Endodermal cell (in vitro differentiated cells): ENCODE measurements at regions not wholly inside any gene's neighbourhood (a gene's known extent, or its start where the extent isn't known, plus 50 kb on each side); places are given as distances from the start of the nearest gene placed in this dataset.

Source experiments
- DNase-seq: peaks from one replicate; pipeline ENCODE4 v3.0.0-alpha.2; 2017
- H3K27ac ChIP-seq: 2 replicates; pipeline ENCODE4 v1.5.1; 2013; ENCODE audit warnings: mild to moderate bottlenecking, low read depth, low read length, moderate library complexity
- H3K27me3 ChIP-seq: 2 replicates; pipeline ENCODE4 v1.6.1; 2013; ENCODE audit warnings: mild to moderate bottlenecking, low read length, moderate library complexity; ENCODE audit not compliant: insufficient read depth, control insufficient read depth, poor library complexity, severe bottlenecking
- H3K36me3 ChIP-seq: 2 replicates; pipeline ENCODE4 v1.7.0; 2013; ENCODE audit warnings: mild to moderate bottlenecking, low read length, moderate library complexity; ENCODE audit not compliant: control insufficient read depth, insufficient read depth
- H3K4me1 ChIP-seq: one replicate; pipeline ENCODE4 v1.7.0; 2013; ENCODE audit warnings: low read length; ENCODE audit not compliant: control insufficient read depth, insufficient read depth
- H3K4me3 ChIP-seq: 2 replicates; pipeline ENCODE4 v1.5.1; 2013; ENCODE audit warnings: mild to moderate bottlenecking, low read length, moderate library complexity
- H3K9ac ChIP-seq: 2 replicates; pipeline ENCODE4 v1.6.1; 2013; ENCODE audit warnings: mild to moderate bottlenecking, low read length, moderate library complexity; ENCODE audit not compliant: poor library complexity, severe bottlenecking; ENCODE audit errors: extremely low read depth
- H3K9me3 ChIP-seq: 2 replicates; pipeline ENCODE4 v1.6.1; 2013; ENCODE audit warnings: mild to moderate bottlenecking, low read length, moderate library complexity; ENCODE audit not compliant: control insufficient read depth
- H3K27ac Mint-ChIP-seq: 2 replicates; pipeline ENCODE4 v1.8.0; 2020; ENCODE audit warnings: mixed read lengths
- H3K27me3 Mint-ChIP-seq: 2 replicates; pipeline ENCODE4 v1.8.0; 2021; ENCODE audit warnings: mild to moderate bottlenecking, mixed read lengths; ENCODE audit not compliant: insufficient read depth
- H3K36me3 Mint-ChIP-seq: 2 replicates; pipeline ENCODE4 v1.8.0; 2020; ENCODE audit warnings: low read depth, mixed read lengths
- H3K4me1 Mint-ChIP-seq: 2 replicates; pipeline ENCODE4 v1.8.0; 2020; ENCODE audit warnings: mixed read lengths
- H3K4me3 Mint-ChIP-seq: 2 replicates; pipeline ENCODE4 v1.8.0; 2020; ENCODE audit warnings: mild to moderate bottlenecking, moderate library complexity, mixed read lengths
- H3K9me3 Mint-ChIP-seq: 2 replicates; pipeline ENCODE4 v1.8.0; 2020; ENCODE audit warnings: mild to moderate bottlenecking, mixed read lengths
- CTCF ChIP-seq: fragments of 200-600 bp; sonication (generic); conservative IDR thresholded peaks from 2 replicates; pipeline ENCODE4 v1.5.0; 2021; ENCODE audit warnings: antibody characterized with exemption, mild to moderate bottlenecking
- WGBS, 2 experiments: methylation state at CpG; one replicate each; pipeline versions ENCODE4 v1.1.5 to v1.1.7; 2013; ENCODE audit warnings: missing lambda C conversion rate in 2 of 2, mixed read lengths in 1 of 2; ENCODE audit not compliant: insufficient coverage in 1 of 2, insufficient read length in 1 of 2; 5-methylcytosine and 5-hydroxymethylcytosine counted together

GRCh38 chr11:13117344-13117743 lies 108.2 kb downstream of the RASSF10 start:
- Mint-ChIP-seq H3K36me3 (no peaks in the 10 kb centered on the region), H3K27ac (no peak overlapping the region), H3K4me3 (no peak overlapping the region), H3K27me3 (peaks cover 36% of the 10 kb centered on the region), H3K9me3 (peaks cover 6% of the 10 kb centered on the region), H3K4me1 (peaks cover 36% of the 10 kb centered on the region)
- Histone ChIP-seq H3K27ac (no peak overlapping the region), H3K36me3 (no peaks in the 10 kb centered on the region), H3K9me3 (peaks cover 3% of the 10 kb centered on the region), H3K4me1 (peaks cover 13% of the 10 kb centered on the region), H3K27me3 (no peaks in the 10 kb centered on the region), H3K9ac (no peak overlapping the region), H3K4me3 (no peak overlapping the region)
- TF ChIP-seq CTCF, result no peak
- no peak for DNase-seq
- 50% methylated on average over 4 of the region's 4 CpGs; no CpG with 5 or more reads in 1 of the 2 experiments for WGBS, 2 experiments

GRCh38 chr11:13118194-13118593 lies 109.1 kb downstream of the RASSF10 start:
- Histone ChIP-seq H3K9ac (no peak overlapping the region), H3K4me3 (no peak overlapping the region), H3K4me1 (peaks cover 10% of the 10 kb centered on the region), H3K36me3 (no peaks in the 10 kb centered on the region), H3K27me3 (no peaks in the 10 kb centered on the region), H3K9me3 (peaks cover 12% of the 10 kb centered on the region), H3K27ac (no peak overlapping the region)
- H3K4me1 Mint-ChIP-seq, result peaks cover 29% of the 10 kb centered on the region
- no peaks in the 10 kb centered on the region for H3K36me3 Mint-ChIP-seq
- peaks cover 14% of the 10 kb centered on the region for H3K9me3 Mint-ChIP-seq
- H3K27me3 Mint-ChIP-seq, result peaks cover 39% of the 10 kb centered on the region
- H3K27ac Mint-ChIP-seq, result no peak overlapping the region
- 81 to 91% methylated on average over 5 of the region's 5 CpGs for WGBS, 2 experiments
- DNase-seq, result no peak
- H3K4me3 Mint-ChIP-seq, result no peak overlapping the region
- TF ChIP-seq CTCF, result no peak

GRCh38 chr11:13118650-13119049 lies 109.5 kb downstream of the RASSF10 start:
- no peak overlapping the region for H3K27ac Mint-ChIP-seq
- Histone ChIP-seq H3K4me1 (peaks cover 10% of the 10 kb centered on the region), H3K4me3 (no peak overlapping the region), H3K36me3 (no peaks in the 10 kb centered on the region), H3K27me3 (no peaks in the 10 kb centered on the region), H3K27ac (no peak overlapping the region), H3K9me3 (peaks cover 16% of the 10 kb centered on the region), H3K9ac (no peak overlapping the region)
- H3K27me3 Mint-ChIP-seq, result peaks cover 42% of the 10 kb centered on the region
- 91 to 100% methylated on average over 2 to 3 of the region's 3 CpGs for WGBS, 2 experiments
- peaks cover 18% of the 10 kb centered on the region for H3K9me3 Mint-ChIP-seq
- no peak overlapping the region for H3K4me3 Mint-ChIP-seq
- no peak for TF ChIP-seq CTCF
- H3K4me1 Mint-ChIP-seq, result peaks cover 26% of the 10 kb centered on the region
- H3K36me3 Mint-ChIP-seq, result no peaks in the 10 kb centered on the region
- DNase-seq, result no peak
